Endodermal cell (in vitro differentiated cells): ENCODE measurements at regions not wholly inside any gene's neighbourhood (a gene's known extent, or its start where the extent isn't known, plus 50 kb on each side); places are given as distances from the start of the nearest gene placed in this dataset.

ENCODE experiments used
- DNase-seq: peaks from one replicate; pipeline ENCODE4 v3.0.0-alpha.2; 2017
- H3K27ac ChIP-seq: 2 replicates; pipeline ENCODE4 v1.5.1; 2013; ENCODE audit warnings: mild to moderate bottlenecking, low read depth, low read length, moderate library complexity
- H3K27me3 ChIP-seq: 2 replicates; pipeline ENCODE4 v1.6.1; 2013; ENCODE audit warnings: mild to moderate bottlenecking, low read length, moderate library complexity; ENCODE audit not compliant: insufficient read depth, control insufficient read depth, poor library complexity, severe bottlenecking
- H3K36me3 ChIP-seq: 2 replicates; pipeline ENCODE4 v1.7.0; 2013; ENCODE audit warnings: mild to moderate bottlenecking, low read length, moderate library complexity; ENCODE audit not compliant: control insufficient read depth, insufficient read depth
- H3K4me1 ChIP-seq: one replicate; pipeline ENCODE4 v1.7.0; 2013; ENCODE audit warnings: low read length; ENCODE audit not compliant: control insufficient read depth, insufficient read depth
- H3K4me3 ChIP-seq: 2 replicates; pipeline ENCODE4 v1.5.1; 2013; ENCODE audit warnings: mild to moderate bottlenecking, low read length, moderate library complexity
- H3K9ac ChIP-seq: 2 replicates; pipeline ENCODE4 v1.6.1; 2013; ENCODE audit warnings: mild to moderate bottlenecking, low read length, moderate library complexity; ENCODE audit not compliant: poor library complexity, severe bottlenecking; ENCODE audit errors: extremely low read depth
- H3K9me3 ChIP-seq: 2 replicates; pipeline ENCODE4 v1.6.1; 2013; ENCODE audit warnings: mild to moderate bottlenecking, low read length, moderate library complexity; ENCODE audit not compliant: control insufficient read depth
- H3K27ac Mint-ChIP-seq: 2 replicates; pipeline ENCODE4 v1.8.0; 2020; ENCODE audit warnings: mixed read lengths
- H3K27me3 Mint-ChIP-seq: 2 replicates; pipeline ENCODE4 v1.8.0; 2021; ENCODE audit warnings: mild to moderate bottlenecking, mixed read lengths; ENCODE audit not compliant: insufficient read depth
- H3K36me3 Mint-ChIP-seq: 2 replicates; pipeline ENCODE4 v1.8.0; 2020; ENCODE audit warnings: low read depth, mixed read lengths
- H3K4me1 Mint-ChIP-seq: 2 replicates; pipeline ENCODE4 v1.8.0; 2020; ENCODE audit warnings: mixed read lengths
- H3K4me3 Mint-ChIP-seq: 2 replicates; pipeline ENCODE4 v1.8.0; 2020; ENCODE audit warnings: mild to moderate bottlenecking, moderate library complexity, mixed read lengths
- H3K9me3 Mint-ChIP-seq: 2 replicates; pipeline ENCODE4 v1.8.0; 2020; ENCODE audit warnings: mild to moderate bottlenecking, mixed read lengths
- CTCF ChIP-seq: fragments of 200-600 bp; sonication (generic); conservative IDR thresholded peaks from 2 replicates; pipeline ENCODE4 v1.5.0; 2021; ENCODE audit warnings: antibody characterized with exemption, mild to moderate bottlenecking
- WGBS, 2 experiments: methylation state at CpG; one replicate each; pipeline versions ENCODE4 v1.1.5 to v1.1.7; 2013; ENCODE audit warnings: missing lambda C conversion rate in 2 of 2, mixed read lengths in 1 of 2; ENCODE audit not compliant: insufficient coverage in 1 of 2, insufficient read length in 1 of 2; 5-methylcytosine and 5-hydroxymethylcytosine counted together

GRCh38 chr5:117551236-117551635 is 976.6 kb upstream of the SEMA6A start:
- Mint-ChIP-seq H3K27ac (no peak overlapping the region), H3K4me1 (no peaks in the 10 kb centered on the region), H3K36me3 (no peaks in the 10 kb centered on the region), H3K9me3 (no peaks in the 10 kb centered on the region), H3K27me3 (no peaks in the 10 kb centered on the region), H3K4me3 (no peak overlapping the region)
- 90 to 100% methylated on average over 1 of the region's 2 CpGs for WGBS, 2 experiments
- Histone ChIP-seq H3K4me3 (no peak overlapping the region), H3K36me3 (no peaks in the 10 kb centered on the region), H3K27me3 (no peaks in the 10 kb centered on the region), H3K9me3 (no peaks in the 10 kb centered on the region), H3K9ac (no peak overlapping the region), H3K4me1 (no peaks in the 10 kb centered on the region), H3K27ac (no peak overlapping the region)
- no peak for DNase-seq
- no peak for TF ChIP-seq CTCF

GRCh38 chr5:117547192-117547591 is 972.6 kb upstream of the SEMA6A start:
- H3K4me3 ChIP-seq: no peak overlapping the region
- H3K36me3 ChIP-seq: no peaks in the 10 kb centered on the region
- WGBS, 2 experiments: 78% methylated on average over 1 of the region's 1 CpG; no CpG with 5 or more reads in 1 of the 2 experiments
- Mint-ChIP-seq H3K27me3 (no peaks in the 10 kb centered on the region), H3K4me1 (no peaks in the 10 kb centered on the region), H3K36me3 (no peaks in the 10 kb centered on the region), H3K27ac (no peak overlapping the region), H3K4me3 (no peak overlapping the region), H3K9me3 (peaks cover 2% of the 10 kb centered on the region)
- no peaks in the 10 kb centered on the region for H3K4me1 ChIP-seq
- DNase-seq: no peak
- no peak overlapping the region for H3K9ac ChIP-seq
- H3K27ac ChIP-seq: no peak overlapping the region
- H3K9me3 ChIP-seq: no peaks in the 10 kb centered on the region
- H3K27me3 ChIP-seq: no peaks in the 10 kb centered on the region
- TF ChIP-seq CTCF: no peak

- DNase-seq: no peak
- Mint-ChIP-seq H3K4me3 (no peak overlapping the region), H3K27me3 (no peaks in the 10 kb centered on the region), H3K27ac (no peak overlapping the region), H3K9me3 (peaks cover 2% of the 10 kb centered on the region), H3K4me1 (peaks cover 3% of the 10 kb centered on the region), H3K36me3 (no peaks in the 10 kb centered on the region)
- no peak for TF ChIP-seq CTCF
- WGBS, 2 experiments: 93 to 100% methylated on average over 2 of the region's 2 CpGs
- no peaks in the 10 kb centered on the region for H3K27me3 ChIP-seq
- H3K4me3 ChIP-seq: no peak overlapping the region
- H3K9ac ChIP-seq: no peak overlapping the region
- H3K4me1 ChIP-seq: no peaks in the 10 kb centered on the region
- no peaks in the 10 kb centered on the region for H3K36me3 ChIP-seq
- no peak overlapping the region for H3K27ac ChIP-seq
- H3K9me3 ChIP-seq: no peaks in the 10 kb centered on the region
Observed at GRCh38 chr5:117539692-117540091, 965.1 kb upstream of the SEMA6A start.
